GM19239 (cell line): ENCODE measurements at regions not wholly inside any gene's neighbourhood (a gene's known extent, or its start where the extent isn't known, plus 50 kb on each side); places are given as distances from the start of the nearest gene placed in this dataset.

ENCODE experiments used
- DNase-seq: peaks from one replicate; pipeline ENCODE4 v3.0.0; 2011; ENCODE audit warnings: low spot score; ENCODE audit not compliant: insufficient read length
- FAIRE-seq: peaks from 2 replicates; lab custom pipeline; 2011; peaks lifted over from hg19 to GRCh38; lab: Jason Lieb, UNC

GRCh38 chr6:91317984-91318383 is 731.1 kb upstream of the MAP3K7 start:
- DNase-seq (no peak), FAIRE-seq (no peak)

GRCh38 chr6:91317247-91317835 is 730.5 kb upstream of the MAP3K7 start:
- DNase-seq (no peak), FAIRE-seq (no peak)

- DNase-seq (no peak), FAIRE-seq (no peak)
These were observed 723.3 kb upstream of the MAP3K7 start for GRCh38 chr6:91310178-91310577.

GRCh38 chr6:91305755-91306154 is 718.9 kb upstream of the MAP3K7 start:
- no peak for FAIRE-seq
- DNase-seq: no peak

- FAIRE-seq (no peak), DNase-seq (no peak)
These were observed 717.6 kb upstream of the MAP3K7 start for GRCh38 chr6:91304521-91304920.

GRCh38 chr6:91303326-91303725 is 716.5 kb upstream of the MAP3K7 start:
- DNase-seq (no peak), FAIRE-seq (no peak)

- DNase-seq (no peak), FAIRE-seq (no peak)
These were observed 712.9 kb upstream of the MAP3K7 start for GRCh38 chr6:91299544-91300491.

- FAIRE-seq: no peak
These were observed 711.8 kb upstream of the MAP3K7 start for GRCh38 chr6:91298543-91299145.

GRCh38 chr6:91293395-91293794 is 706.5 kb upstream of the MAP3K7 start:
- FAIRE-seq (no peak), DNase-seq (no peak)

More at GRCh38 chr6:91298543-91299145, 711.8 kb upstream of the MAP3K7 start:
- no peak for DNase-seq

- FAIRE-seq: no peak
- no peak for DNase-seq
These were observed 704.2 kb upstream of the MAP3K7 start for GRCh38 chr6:91291071-91291470.

GRCh38 chr6:91288741-91289140 is 701.9 kb upstream of the MAP3K7 start:
- no peak for DNase-seq

GRCh38 chr6:91281901-91282300 is 695.0 kb upstream of the MAP3K7 start:
- DNase-seq: no peak
- no peak for FAIRE-seq

More at GRCh38 chr6:91288741-91289140, 701.9 kb upstream of the MAP3K7 start:
- FAIRE-seq: no peak

GRCh38 chr6:91280494-91280830 is 693.6 kb upstream of the MAP3K7 start:
- DNase-seq (no peak), FAIRE-seq (no peak)

GRCh38 chr6:91279740-91280493 is 693.0 kb upstream of the MAP3K7 start:
- DNase-seq (no peak), FAIRE-seq (no peak)

- FAIRE-seq (no peak), DNase-seq (no peak)
These were observed 691.5 kb upstream of the MAP3K7 start for GRCh38 chr6:91278416-91278815.

- no peak for FAIRE-seq
- DNase-seq: no peak
These were observed 689.4 kb upstream of the MAP3K7 start for GRCh38 chr6:91276315-91276714.

GRCh38 chr6:91273729-91274128 is 686.9 kb upstream of the MAP3K7 start:
- DNase-seq (no peak), FAIRE-seq (no peak)

GRCh38 chr6:91271807-91272206 is 684.9 kb upstream of the MAP3K7 start:
- no peak for DNase-seq
- no peak for FAIRE-seq

GRCh38 chr6:91268941-91269340 is 682.1 kb upstream of the MAP3K7 start:
- FAIRE-seq: no peak

GRCh38 chr6:91267246-91267645 is 680.4 kb upstream of the MAP3K7 start:
- DNase-seq (no peak), FAIRE-seq (no peak)

More at GRCh38 chr6:91268941-91269340, 682.1 kb upstream of the MAP3K7 start:
- DNase-seq: no peak
